Hepatocyte (in vitro differentiated cells): ENCODE measurements at regions not wholly inside any gene's neighbourhood (a gene's known extent, or its start where the extent isn't known, plus 50 kb on each side); places are given as distances from the start of the nearest gene placed in this dataset.

Experiments
- CTCF ChIP-seq: fragments of 200-600 bp; sonication (generic); IDR thresholded peaks from 2 replicates; pipeline ENCODE4 v1.5.1; 2016; ENCODE audit warnings: antibody characterized with exemption, mild to moderate bottlenecking; ENCODE audit not compliant: poor library complexity
- EZH2 ChIP-seq: fragments of 200-600 bp; sonication (generic); IDR thresholded peaks from 2 replicates; pipeline ENCODE4 v1.6.1; 2016; ENCODE audit warnings: antibody characterized with exemption, mild to moderate bottlenecking, borderline replicate concordance

- TF ChIP-seq CTCF (no peak), EZH2 (no peak)
These were observed 227.5 kb upstream of the LYPLAL1 start for GRCh38 chr1:218946147-218946546.
